ENCODE measurements at regions not wholly inside any gene's neighbourhood (a gene's known extent, or its start where the extent isn't known, plus 50 kb on each side); places are given as distances from the start of the nearest gene placed in this dataset.

DNA sequence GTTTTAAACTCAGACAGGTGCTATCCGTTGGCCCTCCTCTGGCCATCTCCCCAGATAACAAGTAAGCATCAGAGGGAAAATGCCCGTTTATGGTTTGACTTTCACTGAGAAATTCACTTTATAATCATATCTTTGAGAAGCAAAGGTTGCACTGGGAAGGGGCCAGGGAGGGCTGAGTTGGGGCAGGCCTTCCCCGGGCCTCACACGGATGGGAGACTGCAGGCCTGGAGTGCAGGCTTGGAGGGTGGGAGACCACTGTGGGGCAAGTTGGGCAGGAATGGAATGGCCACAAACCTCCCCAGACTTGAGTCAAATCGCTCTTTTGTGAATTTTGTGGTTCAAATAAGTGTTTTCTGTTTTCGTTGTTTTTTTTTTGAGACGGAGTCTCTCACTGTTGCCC lies 451.7 kb downstream of the TSHZ3 start:
- Mint-ChIP-seq H3K9me3 (no peaks in the 10 kb centered on the region), H3K4me3 (no peak overlapping the region)
- no peak for ATAC-seq

DNA sequence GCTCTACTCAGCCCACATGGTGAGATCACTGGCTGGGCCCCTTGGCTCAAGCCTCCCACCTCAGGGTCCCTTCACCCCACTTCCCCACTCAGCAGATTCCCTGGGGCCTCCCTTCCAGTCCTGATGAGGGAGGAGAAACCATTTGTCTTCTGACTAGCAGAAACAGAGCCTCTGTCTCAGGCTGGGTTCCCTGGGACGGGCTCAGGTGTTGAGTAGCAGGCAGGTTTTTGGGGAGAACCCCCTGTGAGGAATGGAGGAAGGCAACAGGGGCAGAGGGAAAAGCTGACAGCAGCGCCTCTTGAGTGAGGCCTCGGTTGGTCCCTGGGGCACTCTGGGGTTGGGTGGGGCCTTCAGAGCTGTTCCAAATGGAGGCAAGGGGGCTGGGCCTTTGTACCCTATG lies 452.2 kb downstream of the TSHZ3 start:
- Mint-ChIP-seq H3K4me1 (ENCODE audit: low read depth) (no peaks in the 10 kb centered on the region), H3K36me3 (ENCODE audit: insufficient read depth) (no peaks in the 10 kb centered on the region), H3K9me3 (no peaks in the 10 kb centered on the region), H3K4me3 (no peak overlapping the region), H3K27me3 (ENCODE audit: low read depth) (no peaks in the 10 kb centered on the region)
- DNase-seq = no peak
- no peak for ATAC-seq

More for the DNA sequence above, 451.7 kb downstream of the TSHZ3 start:
- no peak for DNase-seq
- Mint-ChIP-seq H3K36me3 (ENCODE audit: insufficient read depth) (no peaks in the 10 kb centered on the region), H3K4me1 (ENCODE audit: low read depth) (no peaks in the 10 kb centered on the region), H3K27me3 (ENCODE audit: low read depth) (no peaks in the 10 kb centered on the region)

DNA sequence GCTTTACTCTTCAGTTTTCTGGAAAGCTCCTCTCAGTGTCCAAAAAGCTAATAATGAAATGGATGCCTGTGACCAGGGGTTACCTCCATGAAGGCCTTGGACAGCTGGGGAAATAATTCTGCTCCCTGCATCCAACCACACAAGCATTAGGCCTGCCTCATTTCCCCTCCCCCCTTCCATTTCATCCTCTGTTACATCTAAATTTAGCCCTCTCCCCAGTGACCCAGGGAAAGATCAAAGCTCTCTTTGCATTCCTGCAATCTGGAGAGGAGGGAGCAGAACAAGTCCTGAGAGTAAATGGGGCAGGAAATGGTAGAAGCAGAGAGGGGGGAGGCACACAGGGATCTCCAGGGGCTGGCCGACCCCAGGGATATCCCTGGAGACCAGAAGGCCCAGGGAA lies 452.7 kb downstream of the TSHZ3 start:
- ATAC-seq (no peak), DNase-seq (no peak)
- no peaks in the 10 kb centered on the region for H3K36me3 Mint-ChIP-seq (ENCODE audit: insufficient read depth)
- H3K27me3 Mint-ChIP-seq (ENCODE audit: low read depth) = no peaks in the 10 kb centered on the region
- H3K9me3 Mint-ChIP-seq = no peaks in the 10 kb centered on the region
- H3K4me3 Mint-ChIP-seq = no peak overlapping the region
- H3K4me1 Mint-ChIP-seq (ENCODE audit: low read depth) = no peaks in the 10 kb centered on the region

DNA sequence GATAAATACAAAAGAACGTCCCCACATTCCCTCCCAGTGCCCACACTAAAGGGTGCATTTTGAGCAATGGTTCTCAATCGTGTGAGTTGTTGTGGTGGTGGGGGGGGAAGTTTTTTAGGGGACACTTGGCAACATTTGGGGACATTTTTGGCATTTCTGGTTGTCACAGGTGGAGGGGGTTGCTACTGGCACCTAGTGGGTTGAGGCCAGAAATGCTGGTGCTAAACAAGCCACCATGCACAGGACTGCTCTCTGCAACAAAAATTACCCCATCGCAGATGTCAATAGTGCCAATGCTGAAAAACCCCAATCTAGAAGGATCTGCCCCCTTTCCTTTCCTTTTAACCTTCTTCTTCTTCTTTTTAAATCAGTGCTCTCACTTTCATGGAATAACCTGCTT lies 453.3 kb downstream of the TSHZ3 start:
- ATAC-seq (no peak), DNase-seq (no peak)
- Mint-ChIP-seq H3K4me1 (ENCODE audit: low read depth) (no peaks in the 10 kb centered on the region), H3K9me3 (no peaks in the 10 kb centered on the region), H3K4me3 (no peak overlapping the region), H3K27me3 (ENCODE audit: low read depth) (no peaks in the 10 kb centered on the region), H3K36me3 (ENCODE audit: insufficient read depth) (no peaks in the 10 kb centered on the region)

DNA sequence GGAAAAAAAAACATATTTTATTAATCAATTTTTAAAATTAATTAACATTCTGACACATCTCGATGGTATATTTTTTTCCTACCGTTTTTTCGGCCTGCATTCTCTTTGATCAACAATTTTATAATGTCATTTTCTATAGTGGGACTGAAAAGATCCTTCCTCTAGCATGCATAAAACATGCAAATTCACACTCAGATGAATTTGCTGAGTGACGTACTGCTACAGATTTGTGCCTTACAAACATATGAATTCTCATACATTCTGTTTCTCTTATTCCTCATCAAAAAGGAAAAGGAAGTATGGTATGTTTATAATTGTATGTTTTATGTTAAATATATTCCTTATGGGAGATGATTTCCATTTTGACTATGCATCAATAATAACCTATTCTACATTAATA lies 458.2 kb downstream of the TSHZ3 start:
- no peaks in the 10 kb centered on the region for H3K4me1 Mint-ChIP-seq (ENCODE audit: low read depth)
- peaks cover 6% of the 10 kb centered on the region for H3K27me3 Mint-ChIP-seq (ENCODE audit: low read depth)
- no peaks in the 10 kb centered on the region for H3K36me3 Mint-ChIP-seq (ENCODE audit: insufficient read depth)
- no peak overlapping the region for H3K4me3 Mint-ChIP-seq
- H3K9me3 Mint-ChIP-seq = no peaks in the 10 kb centered on the region
- no peak for DNase-seq
- ATAC-seq = no peak

DNA sequence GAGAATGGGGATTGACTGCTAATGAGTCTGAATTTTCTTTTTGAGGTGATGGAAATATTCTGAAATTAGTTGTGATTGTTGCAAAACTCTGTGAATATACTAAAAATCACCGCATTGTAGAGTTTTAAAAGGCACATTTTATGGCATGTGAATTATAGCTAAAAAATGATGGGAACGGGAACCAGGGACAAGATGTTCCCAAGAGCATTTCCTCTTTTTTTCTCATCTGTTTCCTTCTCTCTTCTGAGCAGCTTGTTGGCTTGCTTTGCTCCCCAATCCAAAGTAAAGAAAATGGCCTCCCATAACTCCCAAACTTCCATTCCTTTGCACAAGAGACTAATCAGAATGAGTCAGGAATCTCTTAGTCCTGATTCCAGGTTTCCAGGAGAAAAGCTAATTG lies 459.2 kb downstream of the TSHZ3 start:
- no peaks in the 10 kb centered on the region for H3K9me3 Mint-ChIP-seq
- no peak for DNase-seq
- no peaks in the 10 kb centered on the region for H3K36me3 Mint-ChIP-seq (ENCODE audit: insufficient read depth)
- no peaks in the 10 kb centered on the region for H3K4me1 Mint-ChIP-seq (ENCODE audit: low read depth)
- no peak for ATAC-seq
- H3K27me3 Mint-ChIP-seq (ENCODE audit: low read depth) = peaks cover 6% of the 10 kb centered on the region
- no peak overlapping the region for H3K4me3 Mint-ChIP-seq

DNA sequence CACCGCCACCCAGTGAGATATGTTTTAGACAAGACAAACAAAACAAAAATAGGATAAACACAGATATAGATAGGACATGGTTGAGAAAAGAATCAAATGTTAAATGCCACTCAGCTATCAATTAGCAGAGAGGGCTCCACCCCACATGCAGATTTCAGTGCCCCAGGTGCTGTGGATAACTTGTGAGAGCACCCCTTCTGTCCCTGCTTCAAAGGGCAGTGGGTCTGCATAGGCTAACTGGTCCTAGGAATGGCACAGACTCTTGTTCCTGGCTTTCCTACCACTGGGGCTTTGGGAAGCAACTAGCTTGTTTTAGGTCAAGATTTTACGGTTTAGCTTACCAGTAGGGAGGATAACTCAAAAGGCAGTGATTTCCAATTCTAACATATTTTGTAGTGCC lies 460.3 kb downstream of the TSHZ3 start:
- ATAC-seq (no peak), DNase-seq (no peak)
- Mint-ChIP-seq H3K4me3 (no peak overlapping the region), H3K9me3 (no peaks in the 10 kb centered on the region), H3K4me1 (ENCODE audit: low read depth) (no peaks in the 10 kb centered on the region), H3K27me3 (ENCODE audit: low read depth) (peaks cover 6% of the 10 kb centered on the region), H3K36me3 (ENCODE audit: insufficient read depth) (no peaks in the 10 kb centered on the region)

DNA sequence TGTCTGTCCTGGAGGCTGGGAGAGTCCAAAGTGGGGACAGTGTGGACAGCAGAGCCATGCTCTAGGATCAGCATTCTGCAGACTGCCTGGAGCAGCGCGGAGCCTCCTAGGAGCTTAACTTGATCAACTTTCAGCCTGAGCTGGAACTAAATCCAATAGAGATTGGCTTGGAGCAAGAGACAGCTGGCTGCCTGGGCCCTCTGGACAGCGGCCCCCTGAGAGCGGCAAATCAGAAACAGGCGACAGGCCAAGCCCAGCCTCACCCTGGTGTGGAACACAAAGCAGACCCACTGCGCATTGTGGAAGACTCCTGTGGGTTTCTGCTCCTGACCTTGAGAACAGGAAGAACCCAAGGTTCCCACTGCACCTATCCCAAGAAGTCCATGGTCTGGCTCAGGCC lies 462.2 kb downstream of the TSHZ3 start:
- ATAC-seq = no peak
- Mint-ChIP-seq H3K4me1 (ENCODE audit: low read depth) (no peaks in the 10 kb centered on the region), H3K27me3 (ENCODE audit: low read depth) (peaks cover 6% of the 10 kb centered on the region), H3K9me3 (no peaks in the 10 kb centered on the region), H3K4me3 (no peak overlapping the region), H3K36me3 (ENCODE audit: insufficient read depth) (no peaks in the 10 kb centered on the region)
- DNase-seq = no peak

DNA sequence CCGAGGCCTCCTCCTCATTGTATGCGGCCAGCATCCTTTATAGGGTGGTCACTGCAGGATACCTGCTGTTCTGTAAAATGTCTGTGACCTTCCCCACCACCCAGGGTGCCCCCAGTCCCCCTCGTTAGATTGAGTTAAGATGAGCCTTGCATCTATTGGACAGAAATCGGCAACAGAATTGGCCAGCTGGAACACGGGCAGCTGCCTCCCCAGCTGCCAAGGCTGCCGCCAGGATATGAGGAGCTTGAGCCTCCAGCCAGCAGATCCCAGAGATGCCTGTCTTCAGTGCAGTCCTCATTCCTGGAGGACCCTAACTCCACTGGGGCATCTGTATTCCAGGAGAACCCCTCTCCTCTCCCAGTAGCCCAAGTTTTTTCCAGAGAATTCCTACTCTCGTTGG lies 463.0 kb downstream of the TSHZ3 start:
- Mint-ChIP-seq H3K9me3 (no peaks in the 10 kb centered on the region), H3K36me3 (ENCODE audit: insufficient read depth) (no peaks in the 10 kb centered on the region), H3K4me3 (no peak overlapping the region), H3K27me3 (ENCODE audit: low read depth) (peaks cover 6% of the 10 kb centered on the region), H3K4me1 (ENCODE audit: low read depth) (no peaks in the 10 kb centered on the region)
- DNase-seq (no peak), ATAC-seq (no peak)

DNA sequence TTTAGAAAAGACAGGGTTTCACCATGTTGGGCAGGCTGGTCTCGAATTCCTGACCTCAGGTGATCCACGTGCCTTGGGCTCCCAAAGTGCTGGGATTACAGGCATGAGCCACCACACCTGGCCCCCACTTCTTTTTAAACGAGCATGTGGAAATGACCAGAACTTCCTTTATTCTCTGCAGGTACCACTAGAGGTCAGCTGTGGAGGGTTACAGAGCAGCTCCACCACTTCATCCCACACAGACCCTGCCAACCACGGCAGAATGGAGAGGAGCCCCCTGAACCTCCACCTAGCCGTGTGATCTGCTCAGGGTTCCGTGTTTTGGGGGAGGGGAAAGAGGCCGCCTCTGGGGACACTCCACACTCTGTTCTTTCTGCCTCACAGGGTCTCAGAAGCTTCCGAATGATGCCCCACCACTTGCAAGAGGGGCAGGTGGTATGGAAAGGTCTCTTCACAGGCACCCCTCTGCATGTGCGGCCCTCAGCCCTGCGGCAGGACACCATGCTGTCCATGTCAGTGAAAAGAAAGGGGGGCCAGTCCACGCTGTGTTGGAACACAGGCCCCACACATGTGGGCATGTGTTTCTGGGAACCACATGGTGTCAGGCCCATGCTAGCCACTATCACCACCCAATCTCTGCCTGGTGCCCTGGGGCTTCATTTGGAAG lies 465.0 kb downstream of the TSHZ3 start:
- no peak for ATAC-seq
- DNase-seq = no peak
- H3K4me1 Mint-ChIP-seq (ENCODE audit: low read depth) = no peaks in the 10 kb centered on the region
- H3K9me3 Mint-ChIP-seq = no peaks in the 10 kb centered on the region
- no peaks in the 10 kb centered on the region for H3K36me3 Mint-ChIP-seq (ENCODE audit: insufficient read depth)
- H3K4me3 Mint-ChIP-seq = no peak overlapping the region
- peaks cover 3% of the 10 kb centered on the region for H3K27me3 Mint-ChIP-seq (ENCODE audit: low read depth)

DNA sequence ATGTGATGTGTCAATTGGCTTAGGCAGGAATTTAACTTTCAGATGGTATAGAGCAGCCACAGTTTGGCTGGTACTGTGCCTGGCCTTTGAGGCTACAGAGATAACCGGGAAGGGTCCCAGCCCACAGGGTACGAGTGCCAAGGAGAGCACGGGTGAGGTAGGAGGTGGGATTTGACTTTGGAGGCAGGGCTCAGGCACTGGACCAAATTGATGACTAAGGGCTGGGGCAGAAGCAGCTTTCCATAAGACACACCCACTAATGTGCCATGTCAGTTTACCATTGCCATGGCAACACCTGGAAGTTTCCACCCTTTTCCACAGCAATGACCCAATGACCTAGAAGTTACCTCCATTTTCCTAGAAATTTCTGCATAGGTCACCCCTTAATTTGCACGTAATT lies 466.2 kb downstream of the TSHZ3 start:
- no peaks in the 10 kb centered on the region for H3K9me3 Mint-ChIP-seq
- no peaks in the 10 kb centered on the region for H3K4me1 Mint-ChIP-seq (ENCODE audit: low read depth)
- no peaks in the 10 kb centered on the region for H3K27me3 Mint-ChIP-seq (ENCODE audit: low read depth)
- H3K36me3 Mint-ChIP-seq (ENCODE audit: insufficient read depth) = no peaks in the 10 kb centered on the region
- no peak for ATAC-seq
- no peak for DNase-seq
- H3K4me3 Mint-ChIP-seq = no peak overlapping the region

DNA sequence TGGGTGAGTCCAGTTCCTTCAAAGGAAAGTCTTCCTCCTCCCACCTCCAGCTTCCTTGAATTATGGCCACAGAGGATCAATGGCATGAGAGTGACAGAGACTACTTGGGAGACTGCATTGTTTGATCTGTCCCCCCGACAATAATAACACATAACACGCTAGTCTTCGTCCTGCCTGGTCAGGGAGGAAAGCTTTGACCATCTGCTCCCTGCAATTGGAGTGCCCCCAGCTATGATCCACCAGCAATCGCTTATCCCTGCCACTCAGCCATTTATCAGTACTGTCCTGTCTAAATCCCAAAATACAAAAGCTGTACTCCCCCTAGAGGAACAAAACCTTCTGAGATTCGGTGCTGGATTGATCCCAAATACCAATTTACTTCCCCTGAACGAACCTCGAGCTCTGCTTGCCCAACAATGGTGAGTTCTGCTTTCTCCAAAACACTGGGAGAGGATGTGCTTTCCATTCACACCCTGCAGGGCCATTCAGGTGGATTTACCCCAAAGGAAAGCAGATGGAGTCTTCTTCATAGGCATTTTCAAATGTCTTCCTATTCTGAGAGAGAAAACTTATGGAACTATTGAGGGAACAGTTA lies 466.7 kb downstream of the TSHZ3 start:
- no peaks in the 10 kb centered on the region for H3K9me3 Mint-ChIP-seq
- no peaks in the 10 kb centered on the region for H3K27me3 Mint-ChIP-seq (ENCODE audit: low read depth)
- no peak for ATAC-seq
- no peaks in the 10 kb centered on the region for H3K36me3 Mint-ChIP-seq (ENCODE audit: insufficient read depth)
- H3K4me3 Mint-ChIP-seq = no peak overlapping the region
- no peaks in the 10 kb centered on the region for H3K4me1 Mint-ChIP-seq (ENCODE audit: low read depth)
- no peak for DNase-seq

DNA sequence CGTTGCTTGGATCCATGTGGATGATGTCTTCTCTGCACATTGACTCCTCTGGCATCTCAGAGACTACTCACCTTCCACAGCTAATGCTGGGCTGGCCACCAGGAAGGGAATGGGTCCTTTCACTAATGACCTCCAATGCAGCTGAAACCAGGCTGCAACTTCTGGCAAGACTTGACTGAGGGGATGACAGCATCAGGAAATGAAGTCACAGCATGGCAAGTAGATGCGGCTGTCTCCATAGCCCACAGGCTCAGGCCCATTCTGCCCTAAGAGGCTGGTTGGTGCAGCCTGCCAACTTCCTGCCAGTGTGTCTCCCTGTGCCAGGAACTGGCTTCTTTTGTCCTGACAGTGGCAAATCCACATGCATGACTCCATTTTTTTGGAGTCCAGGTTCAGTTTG lies 467.3 kb downstream of the TSHZ3 start:
- Mint-ChIP-seq H3K9me3 (no peaks in the 10 kb centered on the region), H3K4me3 (no peak overlapping the region), H3K36me3 (ENCODE audit: insufficient read depth) (no peaks in the 10 kb centered on the region), H3K27me3 (ENCODE audit: low read depth) (no peaks in the 10 kb centered on the region), H3K4me1 (ENCODE audit: low read depth) (no peaks in the 10 kb centered on the region)
- no peak for ATAC-seq
- DNase-seq = no peak

DNA sequence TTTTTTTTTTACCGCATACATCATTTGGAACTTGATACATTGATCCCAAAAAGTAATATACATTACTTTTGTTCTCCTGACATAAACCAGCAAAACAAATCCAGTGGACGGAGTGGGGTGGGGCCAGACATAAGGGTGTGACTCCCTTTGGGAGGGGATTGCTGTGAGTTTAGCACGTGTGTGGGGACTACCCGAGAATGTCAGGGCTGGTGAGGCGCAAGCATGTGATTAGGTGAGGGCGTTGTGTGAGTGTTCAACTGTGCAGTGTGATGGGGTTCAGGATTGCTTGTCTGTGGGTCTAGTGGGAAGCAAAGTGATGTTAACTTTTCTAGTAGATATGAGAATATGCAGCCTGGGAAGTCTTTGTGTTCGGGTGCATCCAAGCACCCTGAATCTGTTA lies 468.0 kb downstream of the TSHZ3 start:
- H3K9me3 Mint-ChIP-seq = no peaks in the 10 kb centered on the region
- H3K36me3 Mint-ChIP-seq (ENCODE audit: insufficient read depth) = no peaks in the 10 kb centered on the region
- no peak for DNase-seq
- H3K27me3 Mint-ChIP-seq (ENCODE audit: low read depth) = no peaks in the 10 kb centered on the region
- H3K4me1 Mint-ChIP-seq (ENCODE audit: low read depth) = no peaks in the 10 kb centered on the region
- ATAC-seq = no peak
- H3K4me3 Mint-ChIP-seq = no peak overlapping the region

DNA sequence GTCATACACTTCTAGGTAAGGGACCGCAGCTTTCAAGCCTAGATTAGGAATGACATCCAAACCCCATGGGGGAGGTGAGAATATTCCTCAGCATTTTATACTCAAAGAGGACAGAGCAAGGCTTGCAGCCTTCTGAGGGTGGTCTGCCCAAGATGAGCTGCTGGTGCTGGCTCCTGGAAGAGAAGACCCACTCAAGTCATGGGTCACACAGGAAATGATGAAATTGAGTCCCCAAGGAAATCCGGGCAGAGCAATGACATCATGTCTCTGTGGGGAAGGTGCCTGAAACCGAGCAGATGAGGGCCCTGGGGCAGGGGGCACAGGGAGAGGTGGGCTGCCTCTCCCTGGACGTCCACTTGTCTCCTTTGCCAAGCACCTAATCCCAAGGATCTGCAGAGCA lies 468.7 kb downstream of the TSHZ3 start:
- DNase-seq (no peak), ATAC-seq (no peak)
- no peaks in the 10 kb centered on the region for H3K9me3 Mint-ChIP-seq
- no peaks in the 10 kb centered on the region for H3K4me1 Mint-ChIP-seq (ENCODE audit: low read depth)
- no peaks in the 10 kb centered on the region for H3K27me3 Mint-ChIP-seq (ENCODE audit: low read depth)
- H3K4me3 Mint-ChIP-seq = no peak overlapping the region
- H3K36me3 Mint-ChIP-seq (ENCODE audit: insufficient read depth) = no peaks in the 10 kb centered on the region

DNA sequence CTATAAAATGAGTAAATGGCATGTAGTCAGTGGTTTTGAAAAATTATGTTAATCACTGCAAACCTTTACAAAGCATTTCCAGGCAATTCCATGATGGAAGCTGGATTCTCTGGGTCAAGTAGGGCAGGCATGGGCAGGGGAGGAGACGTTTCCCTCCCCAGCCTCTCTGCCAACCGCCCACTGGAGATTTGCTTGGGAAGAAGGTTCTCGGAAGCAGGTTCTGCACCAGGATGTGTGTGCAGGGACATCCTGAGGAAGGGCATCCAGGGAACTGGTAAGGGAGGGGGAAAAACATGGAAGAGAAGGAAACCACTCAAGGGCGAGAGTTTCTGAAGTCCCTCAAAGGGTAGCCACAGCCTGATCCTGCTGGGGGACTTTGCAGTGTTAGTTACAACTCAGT lies 469.1 kb downstream of the TSHZ3 start:
- Mint-ChIP-seq H3K36me3 (ENCODE audit: insufficient read depth) (no peaks in the 10 kb centered on the region), H3K9me3 (no peaks in the 10 kb centered on the region), H3K27me3 (ENCODE audit: low read depth) (no peaks in the 10 kb centered on the region), H3K4me3 (no peak overlapping the region), H3K4me1 (ENCODE audit: low read depth) (no peaks in the 10 kb centered on the region)
- DNase-seq (no peak), ATAC-seq (no peak)

All from activated T-cell treated with anti-CD3 and anti-CD28 coated beads, Interleukin-2, amount 50 U/mL, for 4 hours (primary cell).